Inflammatory macrophage treated with lipopolysaccharide for 1 hour (primary cell): ENCODE measurements at regions not wholly inside any gene's neighbourhood (a gene's known extent, or its start where the extent isn't known, plus 50 kb on each side); places are given as distances from the start of the nearest gene placed in this dataset.

Source experiments
- DNase-seq, 2 donors: peaks; one replicate each; pipeline ENCODE4 v3.0.0-alpha.2; 2020 to 2022

DNA sequence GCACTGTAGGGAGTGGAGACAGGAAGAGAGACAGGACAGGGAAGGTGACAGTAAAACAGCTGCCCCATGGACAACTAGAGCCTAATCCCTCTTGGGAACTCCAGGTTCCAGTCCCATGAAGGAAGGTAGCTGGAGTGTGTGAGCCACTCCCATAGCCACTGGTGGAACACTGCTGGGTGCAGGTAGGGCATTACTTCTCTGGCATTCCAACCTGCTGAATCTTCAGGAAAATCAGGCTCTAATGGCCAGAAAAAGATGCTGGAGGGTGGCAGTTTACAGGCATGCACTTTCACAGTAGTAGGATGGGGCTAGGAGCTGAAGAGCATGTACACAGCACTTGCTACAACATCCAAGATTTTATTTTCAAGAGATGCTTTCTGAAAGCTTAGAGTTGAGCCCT lies 259.4 kb downstream of the AUH start:
- DNase-seq = no peak

DNA sequence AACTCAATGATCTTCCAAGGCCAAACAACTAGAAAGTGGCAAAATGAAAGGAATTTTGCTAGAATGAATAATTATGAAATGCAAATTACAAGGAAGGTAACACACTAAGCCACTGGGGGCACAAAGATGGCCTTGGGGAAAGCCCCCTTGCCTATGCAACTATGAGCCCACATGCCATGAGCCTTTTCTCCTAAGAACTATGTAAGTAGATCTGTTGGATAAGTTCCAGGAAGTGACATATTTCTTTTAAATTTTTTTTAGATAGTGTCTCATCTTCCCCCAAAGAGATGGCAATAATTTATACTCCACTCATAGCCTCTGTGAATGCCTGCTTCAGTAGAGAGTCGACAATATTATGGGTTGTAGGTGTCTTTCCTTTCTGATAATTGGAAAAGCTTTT lies 257.8 kb downstream of the AUH start:
- DNase-seq = no peak

DNA sequence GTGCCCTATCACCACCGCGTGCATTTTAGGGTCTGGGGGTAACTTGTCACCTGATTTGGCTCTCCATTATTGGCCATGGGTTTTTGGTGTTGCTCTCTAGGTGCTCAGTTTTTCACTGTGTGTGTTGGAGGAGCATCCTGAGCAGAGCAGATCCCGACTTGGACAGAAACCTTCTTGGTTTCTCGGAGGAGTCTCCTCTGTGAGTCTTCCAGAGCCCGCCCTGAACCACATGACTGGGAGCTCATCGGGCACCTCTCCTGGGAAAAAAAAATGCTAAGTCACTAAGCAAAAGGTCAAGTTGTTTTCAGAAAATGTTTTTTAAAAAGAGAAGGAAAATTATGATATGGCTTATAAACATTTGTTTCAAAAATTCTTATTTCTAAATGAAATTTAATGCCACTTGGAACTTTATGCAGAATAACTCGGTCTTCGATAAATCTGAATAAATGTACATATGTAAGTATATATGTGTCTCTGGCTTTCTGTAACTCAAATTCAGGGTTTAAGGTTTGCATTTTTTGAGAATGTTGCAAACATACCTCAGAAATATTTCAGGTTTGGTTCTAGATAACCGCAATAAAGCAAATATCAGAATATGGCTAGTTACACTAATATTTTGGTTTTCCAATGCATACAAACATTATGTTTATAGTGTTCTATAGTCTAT lies 255.2 kb downstream of the AUH start:
- DNase-seq = no peak

DNA sequence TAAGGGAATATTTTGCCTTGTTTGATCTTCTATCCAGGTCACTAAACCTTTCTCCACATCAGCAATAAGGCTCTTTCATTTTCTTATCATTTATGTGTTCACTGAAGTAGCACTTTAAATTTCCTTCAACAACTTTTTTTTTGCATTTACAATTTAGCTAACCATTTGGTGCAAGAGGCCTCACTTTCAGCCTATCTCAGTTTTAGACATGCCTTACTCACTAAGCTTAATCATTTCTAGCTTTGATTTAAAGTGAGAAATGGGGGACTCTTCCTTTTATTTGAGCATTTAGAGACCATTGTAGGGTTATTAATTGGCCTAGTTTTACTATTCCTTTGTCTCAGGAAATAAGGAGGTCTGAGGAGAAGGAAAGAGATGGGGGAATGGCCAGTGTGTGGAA lies 250.5 kb downstream of the AUH start:
- DNase-seq = no peak

DNA sequence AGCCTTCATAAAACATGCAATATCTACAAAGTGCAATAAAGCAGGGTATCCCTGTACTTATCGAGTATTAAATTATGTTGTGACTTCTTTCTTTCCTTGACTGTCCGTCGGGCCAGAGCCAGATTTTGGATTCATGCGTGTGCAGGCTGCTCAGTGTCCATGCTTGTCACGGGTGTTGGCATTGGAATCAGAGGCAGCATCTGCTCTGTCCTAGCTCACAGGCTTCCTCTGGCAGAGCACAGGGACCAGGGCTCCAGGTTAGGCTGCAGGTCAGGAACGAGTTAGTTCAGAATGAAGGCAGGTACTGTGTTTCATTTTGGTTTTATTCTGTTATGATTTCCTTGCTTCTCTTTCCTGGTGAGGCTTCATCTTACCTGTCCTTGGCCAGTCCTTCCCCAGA lies 249.8 kb downstream of the AUH start:
- DNase-seq = no peak

DNA sequence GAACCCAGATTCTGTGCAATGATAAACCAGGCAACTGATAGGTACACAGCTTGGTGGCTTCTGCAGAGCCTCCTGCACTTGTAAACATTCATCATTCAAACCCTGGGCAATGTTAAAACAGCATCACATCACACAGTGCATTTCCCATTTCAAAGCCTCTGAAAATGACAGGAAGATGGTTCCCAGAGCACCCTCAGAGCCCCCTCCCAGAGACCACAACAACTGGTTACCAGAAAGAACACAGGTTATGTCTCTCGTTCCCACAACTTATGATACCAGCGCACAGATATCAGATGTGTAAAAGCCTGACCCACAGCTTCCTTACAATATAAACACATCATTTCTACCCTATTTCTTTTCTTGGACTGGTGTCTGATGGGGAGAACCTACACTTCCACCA lies 248.7 kb downstream of the AUH start:
- DNase-seq = no peak

DNA sequence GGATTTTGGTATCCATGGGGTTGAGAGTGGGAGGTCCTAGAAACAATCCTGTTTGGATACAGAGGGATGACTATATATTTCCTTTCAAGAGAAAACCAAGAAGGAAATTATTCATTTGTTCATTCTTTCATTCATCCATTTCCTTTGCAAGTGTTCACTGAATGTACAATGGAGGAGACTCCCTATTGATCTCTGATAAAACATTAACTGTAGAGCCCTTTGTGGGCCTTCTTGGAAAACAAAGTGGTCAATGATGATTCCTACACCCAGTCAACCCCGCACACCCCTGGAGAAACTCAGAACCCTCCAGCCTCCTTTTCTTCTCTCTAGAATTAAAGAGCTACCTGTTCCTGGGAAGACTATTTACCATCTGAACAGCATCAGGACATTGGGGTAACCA lies 247.3 kb downstream of the AUH start:
- DNase-seq = no peak

DNA sequence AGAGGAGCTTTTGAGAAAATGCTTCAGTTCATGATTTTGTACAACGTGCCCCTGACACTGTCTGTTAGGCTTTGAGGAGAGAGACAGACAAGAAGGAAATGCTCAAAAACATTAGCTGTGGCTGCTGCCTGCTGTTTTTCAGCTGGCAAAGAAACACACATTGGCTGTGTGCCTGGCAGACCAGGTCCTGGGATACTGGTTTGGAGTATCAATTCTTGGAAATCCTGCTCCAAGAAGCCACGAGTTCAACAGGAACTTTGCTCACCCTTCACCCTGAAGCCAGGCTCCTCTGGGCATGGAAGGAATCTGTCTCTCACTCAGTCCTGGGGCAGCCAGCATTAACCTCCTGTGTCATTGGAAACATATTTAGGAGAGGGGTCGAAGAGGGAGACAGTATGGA lies 245.5 kb downstream of the AUH start:
- DNase-seq = no peak

DNA sequence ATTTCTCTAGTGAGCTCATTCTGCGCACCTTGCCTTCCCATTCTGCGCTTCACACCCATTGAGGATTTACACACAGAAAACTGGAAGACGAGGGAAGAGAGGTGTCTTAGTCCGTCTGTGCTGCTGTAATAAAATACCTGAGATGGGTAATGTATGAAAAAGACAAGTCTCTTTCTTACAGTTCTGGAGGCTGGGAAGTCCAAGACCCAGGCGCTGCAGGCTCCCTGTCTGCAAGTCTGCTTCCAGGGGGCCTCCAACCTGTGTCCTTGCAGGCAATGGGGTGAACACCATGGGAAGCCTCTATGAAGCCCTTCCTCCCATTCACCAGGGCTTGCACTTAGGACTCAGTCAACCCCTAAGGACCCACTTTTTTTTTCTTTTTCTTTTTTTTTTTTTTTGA lies 245.0 kb downstream of the AUH start:
- DNase-seq = no peak

DNA sequence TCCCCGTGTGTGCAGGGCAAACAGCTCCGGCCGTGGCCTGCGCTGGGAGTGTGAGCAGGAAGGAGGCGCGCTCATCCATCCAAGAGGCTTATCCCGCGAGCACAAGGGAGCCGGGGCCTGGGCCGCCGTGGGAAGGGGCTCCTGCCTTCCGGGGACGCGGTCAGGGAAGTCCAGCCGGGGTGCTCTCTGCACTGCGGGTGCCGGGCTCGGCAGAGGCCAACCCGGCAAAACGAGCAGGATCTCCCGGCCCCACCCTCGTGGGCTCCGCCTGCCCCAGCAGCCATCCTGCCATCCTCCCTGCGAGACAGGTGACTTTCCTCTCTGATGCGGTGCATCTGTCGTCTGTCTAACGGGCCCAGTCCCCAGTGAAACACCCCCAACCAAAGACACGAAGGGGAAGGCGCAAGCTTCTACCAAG lies 244.2 kb downstream of the AUH start:
- DNase-seq = no peak

DNA sequence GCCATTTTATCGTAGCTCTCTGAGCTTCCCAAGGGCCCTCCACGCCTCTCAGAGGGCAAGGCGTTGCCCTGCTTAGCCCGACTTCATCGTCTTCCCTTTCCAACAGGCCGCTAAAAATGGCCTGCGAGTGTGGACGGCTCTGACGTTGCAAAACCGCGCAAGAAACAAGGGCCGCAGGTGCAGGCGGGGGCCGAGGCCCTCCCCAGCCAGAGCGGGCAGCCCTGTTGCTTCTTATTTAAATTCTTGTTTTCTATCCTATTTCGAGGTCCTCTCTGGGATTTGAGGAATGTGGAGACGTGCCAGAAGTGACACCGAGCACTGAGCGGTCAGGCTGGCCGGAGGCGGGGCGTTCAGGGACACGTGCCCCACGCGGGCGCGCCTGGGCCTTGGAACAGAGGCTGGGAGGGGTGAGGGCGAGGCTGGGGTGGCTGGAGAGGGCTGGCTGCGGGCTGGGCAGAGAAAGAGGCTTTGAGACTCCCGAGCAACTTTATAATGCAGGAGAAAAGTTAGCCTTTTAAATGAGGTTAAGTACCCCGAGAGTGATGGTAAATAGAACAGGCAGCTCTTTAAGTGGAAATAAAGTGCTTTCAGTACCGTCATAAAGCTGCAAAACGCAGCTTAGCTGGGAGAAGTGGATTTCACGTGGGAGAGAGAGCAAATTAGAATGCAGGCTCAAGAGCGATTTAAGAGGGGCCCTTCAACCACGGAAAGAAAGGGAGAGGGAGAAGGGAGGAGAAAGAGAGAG lies 243.6 kb downstream of the AUH start:
- DNase-seq = peak; percentile 12 to 17

DNA sequence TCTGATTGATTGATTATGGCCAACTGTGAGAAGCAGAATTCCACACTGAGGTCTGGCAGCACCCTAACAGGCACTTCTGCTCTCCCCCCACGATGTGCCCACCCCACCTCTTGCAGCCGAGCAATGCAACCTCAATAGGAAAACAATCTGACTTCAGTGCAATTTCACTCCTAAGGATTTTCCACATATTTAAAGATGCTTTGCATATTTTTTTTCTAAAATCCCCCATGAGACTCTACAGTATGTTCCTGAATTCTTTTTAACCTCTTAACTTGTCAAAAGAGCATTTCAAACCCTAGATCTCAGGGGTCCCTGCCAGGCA lies 243.1 kb downstream of the AUH start:
- peak; percentile 5 to 25 for DNase-seq

DNA sequence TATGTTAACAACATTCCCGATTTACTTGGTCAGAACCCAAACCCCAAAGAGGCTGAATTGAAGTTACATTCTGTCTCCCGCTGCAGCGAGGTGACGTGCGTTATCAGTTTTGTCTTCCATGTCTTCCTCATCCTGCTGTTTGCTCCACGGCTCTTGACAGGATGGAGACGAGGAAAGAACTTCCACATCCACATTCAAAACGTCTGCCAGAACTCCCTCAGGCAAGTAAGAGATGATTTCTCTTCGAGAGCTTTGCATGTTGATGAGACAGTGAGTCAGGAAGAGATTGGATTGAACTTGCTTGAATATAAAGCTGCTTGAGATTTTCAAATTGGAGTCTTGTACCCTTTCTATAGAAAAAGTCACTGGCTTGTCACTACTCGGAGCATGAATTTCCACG lies 242.6 kb downstream of the AUH start:
- DNase-seq = no peak

DNA sequence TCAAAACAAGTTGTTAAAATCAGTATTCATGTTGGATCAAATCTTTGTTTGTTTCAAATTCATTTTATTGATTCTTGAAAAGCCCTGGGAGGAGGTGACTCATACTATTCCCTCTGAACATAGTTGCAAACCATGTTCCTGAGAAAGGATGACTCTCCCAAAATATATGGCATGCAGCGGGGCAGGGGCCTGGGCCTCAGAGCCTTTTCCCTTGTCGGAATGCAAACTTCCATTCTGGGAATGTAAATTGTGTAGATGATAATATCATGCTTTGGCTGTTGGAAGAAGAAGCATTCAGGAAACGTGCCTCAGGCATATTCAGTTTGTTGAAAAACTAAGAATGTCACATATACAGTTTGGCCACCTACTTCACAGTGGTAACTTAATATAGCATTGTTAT lies 242.0 kb downstream of the AUH start:
- no peak for DNase-seq

DNA sequence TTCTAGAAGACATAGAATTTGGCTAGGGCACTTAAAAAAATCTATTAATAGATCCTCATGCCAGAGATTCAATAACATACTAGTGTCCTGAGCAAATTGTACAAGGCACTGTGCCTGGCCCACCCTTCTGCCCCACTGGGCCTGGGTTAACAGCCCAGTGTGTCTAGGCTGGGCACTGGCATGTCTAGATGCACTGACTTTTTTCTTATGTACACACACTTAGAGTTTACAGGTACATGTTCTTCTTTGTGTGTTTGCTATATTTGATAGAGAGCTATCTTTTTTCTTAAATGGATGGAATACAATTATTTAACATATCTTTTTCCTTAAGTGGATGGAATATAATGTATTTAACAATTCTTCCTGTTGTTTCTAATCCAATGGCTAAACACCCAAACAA lies 241.5 kb downstream of the AUH start:
- DNase-seq = no peak

DNA sequence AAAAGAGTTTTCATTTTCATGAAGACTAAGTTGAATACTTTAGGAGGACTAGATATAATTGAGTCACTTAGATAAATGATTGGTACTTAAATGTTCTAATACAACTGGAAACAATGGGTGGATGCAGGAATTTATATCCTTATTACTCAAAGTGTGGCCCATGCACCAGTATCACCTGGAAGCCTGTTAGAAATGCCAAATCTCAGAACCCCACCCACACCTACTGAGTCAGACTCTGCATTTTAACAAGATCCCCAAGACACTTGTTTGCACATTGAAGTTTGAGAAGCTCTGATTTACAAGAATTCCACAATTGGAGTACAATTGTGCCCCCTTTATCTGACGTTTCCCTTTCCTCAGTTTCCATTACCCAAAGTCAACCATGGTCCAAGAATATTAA lies 239.0 kb downstream of the AUH start:
- no peak for DNase-seq

DNA sequence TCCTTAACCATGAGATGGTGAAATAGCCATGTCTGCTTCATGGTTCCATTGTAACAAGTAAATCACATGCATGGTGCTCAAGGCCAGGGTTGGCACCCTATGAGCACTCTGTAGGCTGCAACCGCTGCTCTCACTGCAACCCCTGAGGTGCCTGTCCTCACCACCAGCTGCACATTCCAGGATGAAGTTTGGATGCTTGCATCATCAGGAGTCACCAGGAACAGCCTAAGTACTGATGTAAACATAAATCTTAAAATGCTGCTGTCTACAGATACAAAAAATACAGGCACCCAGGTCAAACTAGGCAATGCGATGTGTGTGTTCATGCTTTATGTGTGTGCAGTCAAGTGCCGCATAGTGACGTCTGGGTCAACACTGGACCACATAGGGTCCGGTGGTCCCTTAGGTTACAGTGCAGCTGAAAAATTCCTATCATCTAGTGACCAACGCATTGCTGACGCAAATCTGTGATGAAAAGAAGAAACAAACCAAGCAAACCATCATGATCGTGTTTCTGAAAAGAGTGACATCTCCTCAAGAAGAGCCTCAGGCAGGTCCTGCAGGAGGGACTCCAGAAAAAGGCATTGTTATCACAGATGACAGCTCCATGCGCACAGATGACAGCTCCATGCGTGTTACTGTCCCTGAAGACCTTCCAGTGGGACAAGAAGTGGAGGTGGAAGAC lies 234.8 kb downstream of the AUH start:
- DNase-seq = no peak

DNA sequence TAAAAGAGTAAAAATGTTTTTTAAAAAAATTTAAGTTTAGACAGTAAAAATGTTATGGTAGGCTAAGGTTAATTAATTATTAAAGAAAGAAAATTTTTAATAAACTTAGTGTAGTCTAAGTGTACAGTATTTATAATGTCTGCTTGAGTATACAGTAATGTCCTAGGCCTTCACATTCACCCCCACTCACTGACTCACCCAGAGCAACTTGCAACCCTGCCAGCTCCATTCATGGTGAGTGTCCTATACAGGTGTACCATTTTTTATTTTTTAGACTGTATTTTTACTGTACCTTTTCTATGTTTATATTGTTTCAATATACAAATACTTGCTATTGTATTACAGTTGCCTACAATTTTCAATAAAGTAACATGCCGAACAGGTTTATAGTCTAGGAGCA lies 234.1 kb downstream of the AUH start:
- DNase-seq = no peak

DNA sequence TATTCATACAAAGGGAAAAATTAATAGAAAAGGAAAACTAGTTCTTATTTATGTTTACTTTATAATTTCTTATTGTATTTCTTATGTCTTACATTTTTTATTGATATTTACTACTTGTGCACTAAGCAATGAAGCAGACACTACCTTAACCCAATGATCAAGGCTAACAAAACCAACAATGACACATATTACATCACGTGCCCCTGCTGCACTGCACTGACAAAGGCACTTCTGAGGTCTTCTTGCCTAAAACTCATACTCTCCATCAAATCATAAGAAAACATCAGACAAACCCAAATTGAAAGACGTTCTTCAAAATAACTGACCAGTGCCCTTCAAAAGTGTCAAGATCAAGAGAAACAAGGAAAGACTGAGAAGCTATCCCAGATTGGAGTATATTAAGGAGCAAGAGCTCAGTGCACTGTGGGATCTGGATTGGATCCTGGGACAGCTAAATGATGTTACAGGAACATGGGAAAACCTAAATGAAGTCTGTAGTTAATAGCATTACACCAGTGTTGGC lies 230.9 kb downstream of the AUH start:
- DNase-seq = no peak

DNA sequence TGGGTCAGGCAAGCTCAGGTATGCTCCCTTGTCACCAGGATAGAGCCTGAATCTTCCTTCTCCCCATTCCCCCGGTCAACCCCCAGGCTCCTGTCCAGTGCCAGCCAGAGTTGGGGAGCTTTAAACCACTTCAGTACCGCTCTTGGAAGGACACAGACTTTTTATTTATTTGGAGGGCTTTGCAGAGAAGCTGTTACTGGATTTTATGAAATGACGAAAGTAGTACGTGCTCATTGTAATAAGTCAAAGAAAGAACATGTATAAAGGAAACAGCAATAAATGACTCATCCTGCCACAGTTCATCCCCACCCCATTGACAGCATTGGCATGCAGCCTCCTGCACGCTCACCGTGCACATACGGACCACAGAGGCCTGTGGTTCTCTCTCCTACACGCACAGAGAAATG lies 230.3 kb downstream of the AUH start:
- DNase-seq = peak; percentile 36 to 42

DNA sequence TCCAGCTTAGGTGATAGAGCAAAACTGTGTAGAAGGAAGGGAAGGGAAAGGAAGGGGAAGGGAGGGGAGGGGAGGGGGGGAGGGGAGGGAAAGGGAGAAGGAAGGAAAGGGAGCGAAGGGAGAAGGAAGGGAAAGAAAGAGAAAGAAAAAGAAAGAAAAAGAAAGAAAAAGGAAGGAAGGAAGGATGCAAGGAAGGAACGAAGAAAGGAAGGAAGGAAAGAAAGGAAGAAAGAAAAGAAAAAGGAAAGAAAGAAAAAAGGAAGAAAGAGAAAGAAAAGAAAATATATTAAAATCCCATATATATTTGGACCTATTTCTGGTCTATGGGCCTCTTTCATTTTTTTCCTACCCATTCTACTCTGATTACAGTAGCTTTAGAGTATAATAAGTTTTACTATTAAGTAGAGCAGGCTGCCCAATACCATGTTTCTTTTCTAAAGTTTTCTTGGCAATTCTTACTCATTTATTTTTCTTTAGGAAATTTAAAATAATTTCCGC lies 229.1 kb downstream of the AUH start:
- no peak for DNase-seq

DNA sequence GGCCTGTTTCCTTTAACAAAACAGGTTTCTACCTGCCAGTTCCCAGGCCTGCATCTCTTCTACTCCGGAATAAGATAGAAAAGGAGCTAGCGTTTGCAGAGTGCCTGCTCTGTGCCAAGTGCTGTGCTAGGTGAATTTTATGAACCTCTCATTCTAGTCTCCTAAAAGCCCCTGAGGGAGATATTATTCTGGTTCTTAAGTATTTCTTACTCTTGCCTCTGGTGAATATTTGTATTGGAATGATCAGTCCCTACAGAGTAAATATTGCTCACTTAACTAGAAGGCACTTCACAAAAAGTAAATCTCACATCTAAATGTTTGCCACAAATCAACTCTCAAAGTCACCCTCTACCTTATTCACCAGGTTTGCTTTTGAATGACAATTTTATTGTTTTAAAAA lies 227.1 kb downstream of the AUH start:
- DNase-seq = no peak

DNA sequence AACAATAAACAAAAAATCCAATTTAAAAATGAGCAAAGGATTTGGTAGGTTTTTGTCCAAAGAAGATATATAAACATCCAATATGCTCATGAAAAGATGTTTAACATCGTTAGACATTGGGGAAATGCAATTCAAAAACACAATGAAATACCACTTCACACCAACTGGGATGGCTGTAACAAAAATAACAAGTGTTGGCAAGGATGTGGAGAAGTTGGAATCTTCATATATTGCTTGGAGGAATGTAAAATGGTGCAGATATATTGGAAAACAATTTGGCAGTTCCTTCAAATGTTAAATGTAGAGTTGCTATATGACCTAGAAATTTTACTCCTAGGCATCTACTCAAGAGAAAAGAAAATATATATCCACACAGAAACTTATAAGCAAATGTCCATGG lies 224.3 kb downstream of the AUH start:
- DNase-seq = no peak

DNA sequence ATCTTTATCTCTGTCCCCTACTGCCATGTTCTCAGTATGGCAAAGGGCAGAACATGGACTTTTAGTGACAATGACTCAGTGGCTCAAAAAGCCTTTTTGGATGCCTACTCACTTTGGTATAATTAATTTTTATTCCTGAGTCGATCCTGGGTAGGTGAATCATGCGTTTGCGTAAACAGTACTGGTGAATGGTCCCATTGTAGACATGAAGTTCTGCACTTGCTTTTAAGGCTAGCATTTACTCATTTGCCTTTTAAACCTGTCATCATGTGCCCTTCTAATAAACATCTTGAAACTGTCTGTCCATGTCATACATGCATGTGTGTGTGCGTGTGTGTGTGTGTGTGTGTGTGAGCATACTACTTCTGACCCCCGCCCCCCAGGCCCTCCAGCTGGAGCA lies 223.0 kb downstream of the AUH start:
- DNase-seq = no peak
